IPS DF 4.7 (cell line): ENCODE measurements at regions not wholly inside any gene's neighbourhood (a gene's known extent, or its start where the extent isn't known, plus 50 kb on each side); places are given as distances from the start of the nearest gene placed in this dataset.
A peak's percentile ranks its signal among the peaks of the same experiment; 100 is the strongest.

ENCODE experiments used
- DNase-seq: peaks from one replicate; pipeline ENCODE4 v3.0.0-alpha.2; 2013; ENCODE audit warnings: low spot score; ENCODE audit errors: extremely low read depth

DNA sequence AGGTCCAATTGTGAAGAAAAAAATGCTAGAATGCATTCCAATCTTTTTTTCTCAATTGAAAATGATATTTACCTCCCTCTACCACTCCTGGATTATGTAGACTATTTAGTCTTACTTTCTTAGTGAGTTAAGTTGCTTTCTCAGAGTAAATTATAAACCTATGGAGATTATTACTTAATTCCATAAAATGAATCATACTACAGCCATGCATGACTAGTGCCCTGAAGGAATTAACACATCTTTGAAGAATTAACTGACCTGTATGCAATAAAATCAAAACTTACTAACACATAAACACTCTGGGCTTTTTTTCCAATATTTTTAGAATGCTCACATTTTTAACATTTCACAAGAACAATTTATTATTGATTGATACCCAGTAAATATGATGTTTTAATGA lies 379.4 kb upstream of the DACH1 start:
- no peak for DNase-seq

DNA sequence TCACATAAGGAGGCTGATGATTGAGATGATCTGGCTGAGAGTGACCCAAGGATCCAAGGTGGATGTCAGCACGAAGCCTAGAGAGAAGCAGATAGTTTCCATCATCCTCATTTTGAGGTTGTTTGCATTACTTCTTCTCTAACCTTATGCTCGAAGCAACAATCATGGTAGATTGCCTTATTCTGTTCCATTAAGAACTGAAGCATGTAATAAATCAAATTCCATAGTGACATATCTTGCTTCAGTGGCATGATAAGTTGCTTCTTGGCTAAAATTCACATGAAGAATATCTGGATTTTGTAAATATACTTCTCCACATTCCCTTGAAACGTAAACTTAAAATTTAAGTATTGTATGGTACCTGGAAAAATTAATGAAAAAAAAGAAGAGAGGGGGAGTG lies 377.8 kb upstream of the DACH1 start:
- DNase-seq: no peak

DNA sequence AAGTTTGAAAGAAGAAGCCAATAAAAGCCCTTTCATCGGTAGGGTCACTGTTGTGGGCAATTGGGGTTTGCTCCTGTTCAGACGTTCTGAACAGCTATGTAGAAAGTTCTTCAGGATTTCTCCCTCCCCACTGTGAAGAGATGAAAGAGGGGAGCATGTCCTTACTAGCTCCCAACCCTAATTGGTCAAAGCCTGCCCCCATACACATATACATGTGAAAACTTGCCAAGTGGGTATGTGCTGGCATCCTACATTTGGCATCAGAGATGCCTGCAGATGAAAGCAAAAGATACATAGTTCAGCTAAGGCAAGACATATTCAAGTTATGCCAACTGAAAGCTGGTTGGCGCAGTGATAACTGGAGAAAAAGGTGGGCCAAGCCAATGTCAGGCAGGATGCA lies 363.1 kb upstream of the DACH1 start:
- no peak for DNase-seq

DNA sequence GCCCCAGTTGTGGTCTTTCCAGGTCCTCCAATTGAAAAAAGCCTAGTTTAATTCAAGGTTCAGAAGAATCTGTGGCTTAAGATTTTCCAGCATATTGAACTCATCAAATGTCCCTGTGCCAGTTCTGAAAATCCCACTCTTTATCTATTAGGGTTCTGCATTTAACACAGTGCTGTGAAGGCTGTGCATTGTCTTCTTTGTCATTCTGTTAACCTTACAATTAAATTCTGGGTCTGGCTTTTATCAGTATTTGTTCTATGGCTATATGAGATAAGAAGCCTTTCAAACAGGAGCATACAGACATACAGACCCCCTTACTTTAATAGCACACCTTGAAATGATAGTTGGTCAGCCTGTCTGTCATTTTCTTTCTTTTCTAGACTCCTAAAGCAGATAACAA lies 362.1 kb upstream of the DACH1 start:
- DNase-seq: no peak

DNA sequence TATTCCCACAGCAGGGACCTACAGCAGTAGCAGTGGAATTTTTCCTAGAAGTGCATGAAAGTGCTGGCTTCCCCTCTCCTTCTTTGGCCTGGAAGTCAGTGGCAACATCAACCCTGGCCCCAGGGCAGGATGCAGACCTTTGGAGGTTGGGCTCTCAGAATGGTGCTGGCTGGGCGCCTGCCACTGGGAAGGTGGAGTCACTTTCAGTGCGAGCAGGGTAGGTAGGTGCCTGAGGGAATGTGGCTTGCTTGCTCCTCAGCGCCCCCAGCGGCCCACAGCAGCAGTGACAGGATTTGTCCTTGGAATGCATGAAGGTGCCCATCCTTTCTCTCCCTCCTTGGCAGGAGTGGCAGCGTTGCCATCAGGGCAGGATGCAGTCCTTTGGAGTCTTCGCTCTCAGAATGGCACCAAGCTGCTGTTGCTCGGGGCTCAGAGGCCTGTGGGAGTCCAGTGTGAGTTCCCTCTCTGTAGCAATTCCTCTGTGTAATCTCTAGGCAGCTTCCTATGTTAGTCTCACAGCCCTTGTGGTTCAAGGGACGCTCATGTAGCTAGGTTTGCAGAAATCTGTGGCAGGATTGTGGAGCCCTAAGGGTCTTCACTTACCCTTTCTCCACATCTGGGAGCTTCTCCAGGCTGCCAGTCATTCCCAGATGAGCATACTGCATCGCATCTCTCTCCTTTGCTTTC lies 354.4 kb upstream of the DACH1 start:
- DNase-seq: peak; percentile 44

DNA sequence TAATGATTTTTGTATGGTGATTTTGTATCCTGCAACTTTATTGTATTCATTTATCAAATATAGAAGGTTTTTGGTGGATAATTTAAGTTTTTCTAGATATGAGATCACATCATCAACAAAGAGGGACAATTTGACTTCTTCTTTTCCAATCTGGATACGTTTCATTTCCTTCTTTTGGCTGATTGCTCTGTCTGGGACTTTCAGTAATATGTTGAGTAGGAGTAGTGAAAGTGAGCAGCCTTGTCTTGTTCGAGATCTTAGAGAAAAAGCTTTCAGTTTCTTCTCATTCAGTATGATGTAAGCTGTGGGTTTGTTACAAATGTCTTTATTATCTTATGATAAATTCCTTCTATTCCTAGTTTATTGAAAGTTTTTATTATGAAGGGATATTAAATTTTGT lies 352.0 kb upstream of the DACH1 start:
- DNase-seq: no peak

DNA sequence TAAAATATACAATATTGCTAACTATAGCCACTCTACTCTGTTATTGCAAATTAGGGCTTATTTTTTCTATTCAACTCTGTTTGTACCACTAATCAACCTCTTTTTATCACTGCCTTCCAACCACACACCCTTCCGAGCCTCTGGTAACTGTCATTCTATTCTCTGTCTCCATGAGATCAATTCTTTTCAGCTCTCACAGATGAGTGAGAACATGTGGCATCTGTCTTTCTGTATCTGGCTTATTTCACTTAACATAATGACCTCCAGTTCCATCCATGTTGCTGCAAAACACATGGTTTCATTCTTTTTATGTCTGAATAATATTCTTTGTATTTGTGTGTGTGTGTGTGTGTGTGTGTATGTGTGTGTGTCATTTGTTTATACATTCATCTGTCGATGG lies 350.1 kb upstream of the DACH1 start:
- no peak for DNase-seq

DNA sequence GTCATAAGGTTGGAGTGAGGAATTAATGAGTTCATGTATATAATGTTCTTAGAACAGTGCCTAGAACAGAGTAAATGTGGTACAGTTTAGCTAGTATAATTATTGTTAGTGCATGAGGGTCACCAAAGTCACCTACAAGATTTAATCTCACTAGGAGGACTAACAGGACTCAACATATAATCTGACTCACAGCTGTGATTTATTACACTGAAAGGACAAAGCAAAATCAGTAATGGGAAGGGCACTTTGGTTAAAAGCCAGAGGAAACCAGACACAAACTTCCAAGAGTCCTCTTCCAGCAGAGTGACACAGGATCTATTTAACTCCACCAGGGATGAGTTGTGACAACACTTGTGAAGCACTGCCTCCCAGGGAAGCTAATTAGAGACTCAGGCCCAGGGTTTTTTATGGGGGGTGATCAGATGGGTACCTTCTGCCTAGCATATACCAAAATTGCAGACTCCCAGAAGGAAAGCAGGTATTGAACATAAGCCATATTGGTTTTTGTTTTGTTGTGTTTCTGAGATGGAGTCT lies 341.2 kb upstream of the DACH1 start:
- no peak for DNase-seq

DNA sequence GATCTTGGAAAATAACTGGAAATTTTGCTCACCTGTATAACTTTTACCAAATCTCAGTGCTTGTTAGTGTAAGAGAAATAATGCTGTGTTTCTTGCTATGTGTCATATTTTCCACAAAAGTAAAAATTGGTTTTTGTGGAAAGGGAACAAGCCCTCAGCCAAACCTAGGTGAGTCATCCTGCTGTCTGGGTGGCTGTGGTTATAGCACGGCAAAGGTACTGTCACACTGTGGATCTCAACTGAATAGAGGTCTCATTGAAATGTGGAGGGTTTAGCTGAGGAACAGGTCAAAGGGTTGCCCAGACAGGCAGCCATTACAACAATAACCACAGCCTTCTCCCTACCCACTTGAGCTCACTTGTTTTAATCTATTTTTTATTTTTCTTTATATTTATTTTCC lies 338.8 kb upstream of the DACH1 start:
- no peak for DNase-seq

DNA sequence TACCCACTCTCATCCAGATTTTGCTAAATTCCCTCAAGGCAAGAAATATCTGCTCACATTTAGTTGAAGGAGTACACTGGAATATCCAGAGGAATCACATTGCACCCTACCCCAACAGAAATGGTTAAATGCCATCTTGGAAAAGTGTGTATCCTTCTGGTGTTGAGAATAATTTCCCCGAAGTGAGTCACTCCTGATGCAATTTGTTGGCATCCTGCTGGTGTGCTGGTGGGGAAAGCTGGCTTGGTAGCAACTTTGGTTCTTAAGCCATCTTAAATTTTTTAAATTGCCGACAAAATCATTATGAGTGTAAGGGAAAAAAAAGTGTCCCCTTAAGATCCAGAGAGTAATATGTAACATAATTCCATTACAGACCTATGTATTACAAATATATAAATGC lies 337.3 kb upstream of the DACH1 start:
- DNase-seq: no peak

DNA sequence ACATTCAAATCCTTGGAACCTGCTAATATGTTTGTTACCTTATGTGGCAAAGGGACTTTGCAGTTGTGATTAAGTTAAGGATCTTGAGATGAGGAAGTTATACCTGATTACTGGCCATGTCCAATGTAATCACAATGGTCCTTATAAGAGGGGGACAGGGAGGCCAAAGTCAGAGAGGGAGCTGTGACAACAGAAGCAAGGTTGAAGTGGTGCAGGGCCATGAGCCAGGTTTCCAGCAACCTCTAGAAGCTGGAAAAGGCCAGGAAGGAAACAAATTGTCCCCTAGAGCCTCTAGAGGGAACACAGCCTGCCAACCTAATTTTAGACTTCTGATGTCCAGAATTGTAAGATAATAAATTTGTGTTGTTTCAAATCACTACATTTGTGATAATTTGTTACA lies 334.7 kb upstream of the DACH1 start:
- no peak for DNase-seq

DNA sequence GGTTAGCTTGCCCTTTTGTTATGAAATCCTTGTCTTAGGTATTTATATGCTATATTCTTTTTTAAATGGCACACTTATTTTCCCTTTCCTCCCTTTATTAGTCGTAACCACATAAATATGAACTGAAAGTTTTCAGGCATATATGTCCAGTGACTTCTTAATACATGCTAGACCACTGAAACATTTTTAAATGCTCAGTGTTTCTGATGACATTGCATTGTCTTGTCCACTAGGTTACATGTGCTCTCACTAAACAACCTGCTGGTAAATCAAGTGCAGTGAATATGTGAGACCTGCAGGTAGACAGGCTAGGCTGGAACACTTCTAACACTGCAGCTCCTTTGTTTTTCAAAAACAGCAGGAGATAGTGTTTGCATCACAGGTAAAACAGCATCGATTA lies 332.6 kb upstream of the DACH1 start:
- no peak for DNase-seq

DNA sequence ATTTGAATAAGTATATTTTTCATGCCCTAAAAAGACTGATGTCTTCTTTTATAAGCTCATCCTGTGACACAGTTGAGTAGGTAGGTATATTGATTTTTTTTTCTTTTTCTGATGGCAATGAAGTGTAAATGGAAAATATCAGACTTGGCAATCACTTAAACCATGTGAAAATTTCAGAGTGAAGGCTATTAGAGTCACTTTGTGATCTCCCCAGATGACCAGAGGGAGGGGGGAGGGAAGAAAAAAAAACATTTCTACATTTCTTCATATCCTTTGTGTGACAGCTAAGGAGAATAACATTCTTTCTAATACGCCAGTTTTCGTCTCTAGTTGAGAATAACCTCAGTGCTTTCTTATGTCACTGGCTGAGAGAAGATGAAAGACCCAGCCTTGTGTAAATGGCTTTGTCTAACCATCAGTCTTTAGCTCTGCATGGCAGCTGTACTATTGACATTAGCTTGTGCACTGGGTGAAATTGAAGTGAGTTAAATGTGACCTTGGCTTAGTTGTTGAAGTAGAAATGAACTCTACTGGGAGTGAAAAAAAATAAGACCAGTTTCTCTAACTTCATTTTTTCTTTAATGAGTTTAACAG lies 332.1 kb upstream of the DACH1 start:
- no peak for DNase-seq

DNA sequence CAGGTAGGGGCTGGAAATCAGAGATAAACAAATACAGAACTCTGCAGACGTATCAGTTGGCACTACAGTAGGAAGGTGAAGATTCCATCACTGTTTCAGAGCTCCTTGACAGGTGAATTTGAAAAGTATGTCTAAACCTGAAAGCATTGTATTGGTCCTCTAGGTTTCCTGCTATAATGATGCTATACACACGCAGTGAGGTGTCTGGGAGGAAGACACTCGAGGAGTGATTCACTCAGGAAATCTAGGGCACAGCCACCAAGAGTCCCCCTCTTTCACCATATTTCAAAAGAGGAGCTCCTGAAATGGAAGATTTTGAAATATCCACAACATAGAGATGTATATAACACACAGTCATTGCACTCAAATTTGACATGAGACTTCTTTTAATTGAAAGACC lies 331.0 kb upstream of the DACH1 start:
- DNase-seq: no peak

DNA sequence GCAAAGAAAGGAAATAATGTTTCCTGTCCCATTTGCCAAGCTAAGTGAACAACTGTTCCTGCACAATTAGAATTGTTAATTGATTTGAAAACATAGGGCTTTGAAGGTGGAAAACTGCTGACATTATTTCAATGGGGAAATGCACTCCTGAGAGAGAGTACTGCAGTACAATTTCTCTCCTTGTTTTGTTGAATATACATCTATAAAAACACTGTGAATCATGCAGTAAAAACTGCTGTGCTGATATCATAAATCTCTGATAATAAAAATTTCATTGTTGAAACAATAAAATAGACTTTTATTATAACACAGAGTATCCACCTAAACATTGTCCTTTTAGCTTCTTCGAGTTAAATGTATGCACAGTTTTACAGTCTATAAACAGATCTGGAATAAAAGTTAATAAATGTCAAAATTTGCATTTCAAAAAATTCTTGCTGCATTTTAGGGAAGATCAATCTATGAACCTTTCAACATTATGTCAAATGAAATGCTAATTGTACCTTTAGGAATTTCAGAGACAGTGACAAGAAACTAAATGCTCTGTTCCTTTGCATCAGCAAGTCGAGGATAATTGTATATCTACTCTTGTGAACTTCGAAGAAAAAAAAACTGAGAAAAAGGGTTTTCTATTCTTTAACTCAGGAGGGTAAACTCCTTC lies 328.2 kb upstream of the DACH1 start:
- no peak for DNase-seq

DNA sequence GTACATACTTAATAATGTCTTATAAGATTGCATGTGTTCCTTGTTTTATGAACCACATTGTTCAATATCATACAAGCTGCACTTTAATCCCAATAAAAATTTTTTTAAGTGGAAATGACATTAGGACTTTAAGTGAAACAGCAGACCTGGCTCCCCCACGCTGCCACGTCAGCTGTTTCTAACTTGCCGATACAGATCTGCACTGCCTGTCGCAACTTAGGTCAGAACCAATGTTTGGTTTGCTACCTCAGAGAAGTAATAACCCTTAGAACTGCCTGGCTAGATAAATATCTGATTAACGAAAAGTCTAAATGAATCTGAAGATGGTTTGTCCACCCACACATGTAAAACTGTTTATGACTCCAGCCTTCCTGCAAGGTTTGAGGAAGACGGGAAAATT lies 327.5 kb upstream of the DACH1 start:
- DNase-seq: no peak

DNA sequence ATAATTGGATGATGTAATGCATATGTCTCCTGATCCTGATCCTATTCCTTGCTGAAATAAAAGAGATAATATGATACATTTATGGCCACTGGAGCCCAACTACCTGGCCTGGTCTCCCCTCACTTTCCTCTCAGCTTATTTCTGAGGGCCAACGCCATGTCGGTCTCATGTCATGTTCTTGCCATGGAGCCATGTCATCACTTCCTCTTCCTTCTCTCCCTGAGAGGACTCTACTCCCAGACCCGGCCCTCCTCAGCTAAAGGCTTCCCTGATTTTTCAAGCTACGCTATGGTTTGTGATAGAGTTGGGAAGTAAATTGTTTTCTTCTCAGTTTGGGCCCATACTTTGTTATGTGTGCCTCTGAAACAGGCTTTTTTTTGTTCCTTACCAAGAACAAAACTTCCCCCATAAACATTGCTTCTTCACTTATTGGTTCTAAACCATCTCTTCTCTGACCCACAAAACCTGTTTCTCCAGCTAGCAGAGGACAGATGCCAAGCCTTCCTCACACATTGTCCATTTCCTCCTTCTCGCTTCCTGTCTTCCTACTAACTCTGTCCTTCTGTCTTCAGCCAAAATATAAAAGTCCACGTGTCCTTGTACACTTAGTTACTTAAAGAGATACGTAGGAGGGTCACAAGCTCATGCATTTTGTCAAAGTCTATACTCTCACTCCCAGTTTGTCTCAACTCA lies 319.9 kb upstream of the DACH1 start:
- DNase-seq: no peak

DNA sequence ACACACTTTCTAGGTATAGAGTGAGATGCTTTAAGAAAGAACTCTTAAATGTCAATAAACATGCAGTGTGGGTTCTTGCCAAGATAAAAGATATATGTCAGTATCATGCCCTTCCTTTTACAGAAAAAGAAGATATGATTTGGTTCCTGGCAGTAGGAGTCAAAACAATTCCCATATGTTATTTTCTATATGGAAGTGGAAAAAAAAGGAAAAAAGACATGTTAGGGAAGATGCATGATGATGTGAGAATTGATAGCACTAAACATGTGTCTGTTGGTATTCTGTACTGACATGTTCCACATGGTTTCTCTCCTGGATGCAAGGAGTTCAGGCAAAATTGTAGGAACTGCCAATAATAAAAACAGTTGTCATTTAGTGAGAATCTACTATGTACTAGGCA lies 318.8 kb upstream of the DACH1 start:
- DNase-seq: no peak

DNA sequence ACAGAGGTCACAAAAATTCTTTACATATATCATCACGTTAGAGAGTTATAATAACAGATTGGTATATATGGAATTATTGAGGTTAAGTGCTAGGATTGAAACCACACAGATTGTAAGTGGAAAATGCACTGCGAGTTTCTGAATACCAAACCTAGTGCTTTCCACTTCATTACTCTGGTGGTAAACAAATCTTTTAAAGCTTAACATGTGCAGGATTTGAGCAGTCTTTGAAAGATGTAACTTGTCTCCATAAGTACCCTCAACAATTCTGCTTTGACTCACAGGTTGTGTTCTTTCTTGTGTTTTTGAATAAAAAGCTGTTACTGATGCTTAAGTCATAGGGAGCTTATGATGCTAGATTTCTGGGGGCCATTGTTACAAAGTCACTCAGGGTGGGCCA lies 314.7 kb upstream of the DACH1 start:
- DNase-seq: no peak

DNA sequence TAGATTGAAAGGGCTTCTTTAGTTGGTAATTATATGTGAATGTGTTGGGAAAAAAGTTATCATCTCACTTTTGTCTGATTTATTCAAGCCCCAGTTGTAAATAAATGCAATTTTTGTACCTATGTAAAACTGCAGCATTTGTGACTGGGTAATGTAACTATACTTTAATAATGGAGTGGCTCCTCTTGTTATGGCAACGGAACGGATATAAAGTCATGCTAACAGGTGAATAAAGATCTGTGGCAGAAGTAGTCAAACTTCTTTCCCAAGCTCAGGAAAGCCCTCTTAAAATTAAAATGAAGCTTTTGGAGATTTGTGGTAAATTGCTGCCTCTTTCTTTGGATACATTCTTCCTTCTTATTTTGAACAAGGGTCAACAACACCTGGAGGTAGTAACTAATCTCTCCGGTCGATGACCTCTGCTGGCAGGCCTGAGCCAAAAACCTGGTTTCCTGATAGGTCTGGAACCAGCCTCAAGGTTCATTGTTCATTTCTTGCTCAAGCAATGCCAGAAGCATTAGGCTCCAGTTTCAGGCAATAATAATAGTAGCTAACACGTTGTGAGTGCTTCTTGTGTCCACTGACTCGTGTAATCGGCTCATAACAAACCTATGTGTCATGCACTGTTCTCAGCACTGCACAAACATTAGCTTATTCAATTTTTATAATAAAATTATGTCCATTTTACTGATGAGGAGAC lies 313.4 kb upstream of the DACH1 start:
- no peak for DNase-seq

DNA sequence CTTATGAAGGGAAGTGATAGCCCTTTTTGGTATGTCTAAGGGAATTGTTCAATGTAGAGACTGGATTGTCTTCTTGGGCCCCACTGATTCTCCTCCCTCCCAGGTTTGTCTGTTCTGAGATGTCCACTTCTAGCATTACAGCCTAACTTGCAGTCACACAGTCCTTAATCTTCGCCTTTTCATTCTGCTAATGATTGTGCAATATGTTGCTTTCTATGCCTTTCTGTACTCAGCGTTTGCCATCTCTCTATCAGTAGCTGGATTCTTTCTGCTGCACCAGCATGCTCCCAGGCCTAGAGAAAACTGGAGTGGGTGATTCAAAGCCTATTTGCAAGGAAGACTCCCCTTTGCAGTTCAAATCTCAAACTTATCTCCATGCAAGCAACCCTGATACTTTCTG lies 307.5 kb upstream of the DACH1 start:
- DNase-seq: no peak

DNA sequence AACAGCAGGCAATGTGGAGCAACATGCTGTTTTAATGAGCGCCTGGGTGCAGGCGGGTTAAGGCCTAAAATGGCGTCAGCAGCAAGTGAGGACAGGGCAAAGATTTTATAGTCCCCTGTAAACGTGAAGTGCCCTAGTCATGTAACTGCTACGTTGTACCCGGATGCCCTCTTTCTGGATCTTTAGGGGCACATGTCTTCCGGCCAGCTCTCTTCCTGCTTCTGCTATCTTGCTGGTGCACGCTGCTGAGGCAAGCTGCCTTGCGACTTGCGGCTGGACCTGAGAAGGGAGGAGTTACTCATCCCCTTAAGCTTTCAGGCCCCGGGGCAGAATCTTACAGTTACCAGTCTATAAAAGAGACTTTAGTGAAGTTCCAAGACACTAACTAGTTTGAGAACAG lies 303.6 kb upstream of the DACH1 start:
- no peak for DNase-seq
